ENCODE measurements at regions not wholly inside any gene's neighbourhood (a gene's known extent, or its start where the extent isn't known, plus 50 kb on each side); places are given as distances from the start of the nearest gene placed in this dataset.

GRCh38 chr4:117491516-117491915 lies 406.1 kb upstream of the TRAM1L1 start:
- TF ChIP-seq FOXM1 (IDR thresholded peaks at IDR 0.05; ENCODE audit: low read depth), result no peak
- TF ChIP-seq CTCF (IDR thresholded peaks at IDR 0.05), result no peak
- no peak for TF ChIP-seq USF1 (IDR thresholded peaks at IDR 0.05; ENCODE audit: borderline replicate concordance, low read depth)
- no peak for TF ChIP-seq MAX (IDR thresholded peaks at IDR 0.05; ENCODE audit: low read depth)
- TF ChIP-seq SIN3A (IDR thresholded peaks at IDR 0.05; ENCODE audit: borderline replicate concordance, low read depth, low read length), result no peak
- TF ChIP-seq RFX5 (IDR thresholded peaks at IDR 0.05; ENCODE audit: low read length), result no peak
- no peak for TF ChIP-seq YY1 (IDR thresholded peaks at IDR 0.05; ENCODE audit: low read depth)
- no peak for TF ChIP-seq RAD21 (IDR thresholded peaks at IDR 0.05; ENCODE audit: low read length)
- TF ChIP-seq NRF1 (IDR thresholded peaks at IDR 0.05; ENCODE audit: low read depth, low read length), result no peak

Measured in SK-N-SH (cell line).